H1 (cell line): ENCODE measurements at regions not wholly inside any gene's neighbourhood (a gene's known extent, or its start where the extent isn't known, plus 50 kb on each side); places are given as distances from the start of the nearest gene placed in this dataset.

ENCODE experiments used
- CTCF ChIA-PET: fragments of 300-600 bp; sonication (Branson Sonifier 250); formaldehyde crosslinking; loops from one replicate; lab custom pipeline; 2021; ENCODE audit not compliant: partially characterized antibody; lab: Charles Lee
- POLR2A ChIA-PET: fragments of 300-600 bp; sonication (Branson Sonifier 250); formaldehyde crosslinking; loops from one replicate; lab custom pipeline; 2021; ENCODE audit warnings: inconsistent platforms; ENCODE audit not compliant: partially characterized antibody; lab: Charles Lee
- DNase-seq, 2 experiments: peaks; one replicate each; pipeline versions ENCODE4 v3.0.0 to v3.0.0-alpha.2; 2010 to 2022; ENCODE audit warnings: low spot score in 2 of 2, low read depth in 1 of 2, mixed read lengths in 1 of 2
- FAIRE-seq: peaks from 2 replicates; lab custom pipeline; 2011; peaks lifted over from hg19 to GRCh38; lab: Jason Lieb, UNC
- H2AFZ ChIP-seq: 2 replicates; pipeline ENCODE4 v1.8.1; 2012; ENCODE audit warnings: low read length, inconsistent platforms
- H2AK5ac ChIP-seq: 2 replicates; pipeline ENCODE4 v1.6.1; 2013; ENCODE audit warnings: low read depth, low read length
- H2BK120ac ChIP-seq: replicated peaks from 2 replicates; pipeline ENCODE3; 2013; ENCODE audit warnings: low read depth, low read length, inconsistent platforms
- H2BK12ac ChIP-seq: 2 replicates; pipeline ENCODE4 v1.6.1; 2013; ENCODE audit warnings: low read depth, low read length
- H2BK15ac ChIP-seq: 2 replicates; pipeline ENCODE4 v1.6.1; 2013; ENCODE audit warnings: low read length
- H2BK20ac ChIP-seq: 2 replicates; pipeline ENCODE4 v1.6.1; 2013; ENCODE audit warnings: low read length
- H2BK5ac ChIP-seq: 2 replicates; pipeline ENCODE4 v1.6.1; 2013; ENCODE audit warnings: low read depth, low read length
- H3K14ac ChIP-seq: 2 replicates; pipeline ENCODE4 v1.6.1; 2013; ENCODE audit warnings: inconsistent platforms; ENCODE audit not compliant: insufficient read length
- H3K18ac ChIP-seq: 2 replicates; pipeline ENCODE4 v1.6.1; 2013; ENCODE audit warnings: low read length; ENCODE audit errors: extremely low read depth
- H3K23ac ChIP-seq: 2 replicates; pipeline ENCODE4 v1.6.1; 2013; ENCODE audit warnings: inconsistent platforms; ENCODE audit not compliant: insufficient read length
- H3K23me2 ChIP-seq: 2 replicates; pipeline ENCODE4 v1.6.1; 2013; ENCODE audit warnings: low read depth, low read length
- H3K27ac ChIP-seq: 2 replicates; pipeline ENCODE4 v1.6.1; 2011; ENCODE audit warnings: low read depth, low read length, inconsistent platforms
- H3K27me3 ChIP-seq, 4 experiments: replicated peaks in 1 of 4; 1 replicate in 1 of 4; 2 replicates in 3 of 4; pipeline versions ENCODE4 v1.6.1 to v1.8.1; 2011 to 2013; ENCODE audit warnings: low read length in 3 of 4, mild to moderate bottlenecking in 3 of 4, inconsistent platforms in 2 of 4, mixed read lengths in 2 of 4, moderate library complexity in 1 of 4; ENCODE audit not compliant: control insufficient read depth in 3 of 4, insufficient read depth in 3 of 4; ENCODE audit errors: extremely low read depth in 1 of 4
- H3K36me3 ChIP-seq, 4 experiments: 2 replicates each; pipeline versions ENCODE4 v1.6.1 to v1.8.1; 2011 to 2013; ENCODE audit warnings: mild to moderate bottlenecking in 4 of 4, low read length in 3 of 4, moderate library complexity in 2 of 4, control low read depth in 1 of 4, inconsistent platforms in 1 of 4; ENCODE audit not compliant: insufficient read depth in 4 of 4, control insufficient read depth in 2 of 4
- H3K4ac ChIP-seq: replicated peaks from 2 replicates; pipeline ENCODE3; 2013; ENCODE audit warnings: low read length, low read depth, mixed read lengths, inconsistent platforms; ENCODE audit not compliant: insufficient read length
- H3K4me1 ChIP-seq, 4 experiments: replicated peaks in 1 of 4; 1 replicate in 1 of 4; 2 replicates in 3 of 4; pipeline versions ENCODE4 v1.6.1 to v1.8.1; 2011 to 2013; ENCODE audit warnings: low read length in 3 of 4, inconsistent platforms in 2 of 4, mixed read lengths in 1 of 4; ENCODE audit not compliant: insufficient read depth in 4 of 4, control insufficient read depth in 3 of 4
- H3K4me2 ChIP-seq, 2 experiments: 2 replicates each; pipeline versions ENCODE4 v1.6.1 to v1.8.1; 2011 to 2013; ENCODE audit warnings: low read depth in 2 of 2, low read length in 2 of 2, control low read depth in 1 of 2, inconsistent platforms in 1 of 2, mild to moderate bottlenecking in 1 of 2; ENCODE audit not compliant: insufficient read depth in 1 of 2
- H3K4me3 ChIP-seq, 4 experiments: fragments of 200-600, 300-600 bp in 1 of 4; sonication (generic), shearing (Covaris generic), sonication (Bioruptor Twin) in 1 of 4; 2 replicates each; pipeline versions ENCODE4 v1.5.1 to v1.8.1; 2011 to 2016; ENCODE audit warnings: low read length in 4 of 4, low read depth in 3 of 4, control low read depth in 2 of 4, inconsistent platforms in 2 of 4, mild to moderate bottlenecking in 2 of 4, mixed read lengths in 1 of 4, moderate library complexity in 1 of 4; ENCODE audit not compliant: insufficient read depth in 2 of 4; ENCODE audit errors: extremely low read depth in 1 of 4
- H3K56ac ChIP-seq: replicated peaks from 2 replicates; pipeline ENCODE3; 2013; ENCODE audit warnings: low read depth, mild to moderate bottlenecking, mixed read lengths, low read length, inconsistent platforms; ENCODE audit not compliant: insufficient read length
- H3K79me1 ChIP-seq: 2 replicates; pipeline ENCODE4 v1.6.1; 2013; ENCODE audit warnings: low read depth, low read length, control low read depth
- H3K79me2 ChIP-seq, 2 experiments: 2 replicates each; pipeline versions ENCODE4 v1.6.1 to v1.8.1; 2012 to 2013; ENCODE audit warnings: low read length in 2 of 2, mild to moderate bottlenecking in 2 of 2, inconsistent platforms in 1 of 2; ENCODE audit not compliant: insufficient read depth in 2 of 2, control insufficient read depth in 1 of 2
- H3K9ac ChIP-seq, 4 experiments: replicated peaks in 1 of 4; 1 replicate in 1 of 4; 2 replicates in 3 of 4; pipeline versions ENCODE4 v1.6.1 to v1.8.1; 2011 to 2013; ENCODE audit warnings: low read depth in 3 of 4, low read length in 3 of 4, control low read depth in 2 of 4, mild to moderate bottlenecking in 2 of 4, moderate library complexity in 2 of 4, inconsistent platforms in 1 of 4; ENCODE audit errors: extremely low read depth in 1 of 4
- H3K9me3 ChIP-seq, 2 experiments: 2 replicates each; pipeline versions ENCODE4 v1.6.1 to v1.8.1; 2012 to 2013; ENCODE audit warnings: mild to moderate bottlenecking in 2 of 2, moderate library complexity in 2 of 2, control low read depth in 1 of 2, inconsistent platforms in 1 of 2, low read depth in 1 of 2, low read length in 1 of 2, mixed read lengths in 1 of 2; ENCODE audit not compliant: insufficient read depth in 2 of 2
- H4K20me1 ChIP-seq, 2 experiments: replicated peaks in 1 of 2; 2 replicates each; pipeline versions ENCODE3 to v1.8.1; 2011 to 2013; ENCODE audit warnings: inconsistent platforms in 2 of 2, low read length in 2 of 2, mild to moderate bottlenecking in 1 of 2; ENCODE audit not compliant: insufficient read depth in 2 of 2, control insufficient read depth in 1 of 2
- H4K5ac ChIP-seq: 2 replicates; pipeline ENCODE4 v1.6.1; 2013; ENCODE audit warnings: low read length, low read depth, mixed read lengths, inconsistent platforms; ENCODE audit not compliant: insufficient read length
- H4K8ac ChIP-seq: 2 replicates; pipeline ENCODE4 v1.8.0; 2013; ENCODE audit warnings: mild to moderate bottlenecking, moderate library complexity, low read length, inconsistent platforms; ENCODE audit not compliant: insufficient read depth; ENCODE audit errors: extremely low read depth
- H4K91ac ChIP-seq: replicated peaks from 2 replicates; pipeline ENCODE3; 2013; ENCODE audit warnings: low read length, mixed read lengths, inconsistent platforms; ENCODE audit not compliant: insufficient read length
- EGR1 ChIP-seq: IDR thresholded peaks from 2 replicates; pipeline ENCODE4 v1.6.1; 2011; ENCODE audit warnings: low read depth, low read length, borderline replicate concordance
- GABPA ChIP-seq: IDR thresholded peaks from 2 replicates; pipeline ENCODE4 v1.6.1; 2011; ENCODE audit warnings: mild to moderate bottlenecking, low read length, moderate library complexity, borderline replicate concordance; ENCODE audit not compliant: insufficient read depth
- HDAC6 ChIP-seq: IDR thresholded peaks from one replicate; pipeline ENCODE4 v1.7.1; 2012; ENCODE audit warnings: low read depth, mild to moderate bottlenecking, inconsistent platforms, low read length, moderate library complexity
- POLR2A ChIP-seq, 2 experiments: IDR thresholded peaks; 1 replicate in 1 of 2; 2 replicates in 1 of 2; pipeline ENCODE4 v1.6.1; 2011; ENCODE audit warnings: low read depth in 2 of 2, low read length in 2 of 2, mild to moderate bottlenecking in 2 of 2; ENCODE audit errors: control extremely low read depth in 1 of 2
- RNF2 ChIP-seq: fragments of 200-900, 300-1000 bp; sonication (generic); IDR thresholded peaks from 2 replicates; pipeline ENCODE4 v1.7.1; 2016; ENCODE audit warnings: borderline replicate concordance, low read depth, mild to moderate bottlenecking, antibody characterized with exemption, low read length; ENCODE audit not compliant: poor library complexity, severe bottlenecking; ENCODE audit errors: missing control alignments
- SIRT6 ChIP-seq: IDR thresholded peaks from one replicate; pipeline ENCODE4 v1.7.1; 2012; ENCODE audit warnings: low read length, inconsistent platforms
- SIX5 ChIP-seq: IDR thresholded peaks from 2 replicates; pipeline ENCODE4 v1.6.1; 2011; ENCODE audit warnings: mild to moderate bottlenecking, low read depth, low read length
- SRF ChIP-seq: IDR thresholded peaks from 2 replicates; pipeline ENCODE4 v1.6.1; 2011; ENCODE audit warnings: mild to moderate bottlenecking, low read depth, low read length, moderate library complexity
- TCF12 ChIP-seq: IDR thresholded peaks from 2 replicates; pipeline ENCODE4 v1.6.1; 2011; ENCODE audit warnings: low read depth, mild to moderate bottlenecking, low read length
- TEAD4 ChIP-seq: IDR thresholded peaks from 2 replicates; pipeline ENCODE4 v1.6.1; 2012; ENCODE audit warnings: low read depth, low read length, inconsistent platforms, mixed read lengths
- WGBS, 2 experiments: shearing (Covaris generic) in 1 of 2; methylation state at CpG; one replicate each; pipeline versions ENCODE4 v1.1.6 to v1.1.7; 2013 to 2015; ENCODE audit warnings: low lambda C conversion rate in 2 of 2, mixed read lengths in 2 of 2, inconsistent platforms in 1 of 2, low coverage in 1 of 2, missing lambda C conversion rate in 1 of 2; ENCODE audit not compliant: insufficient replicate concordance in 2 of 2, insufficient coverage in 1 of 2, insufficient read length in 1 of 2; ENCODE audit errors: extremely low coverage in 1 of 2, missing lambda C conversion rate in 1 of 2; 5-methylcytosine and 5-hydroxymethylcytosine counted together

- Histone ChIP-seq H3K23me2 (no peaks in the 10 kb centered on the region), H3K4me1 (peaks cover 0 to 2% (median 0%) of the 10 kb centered on the region in 4 experiments; a peak in 1 of 7 replicates), H3K4me2 (no peak overlapping the region), H3K79me2 (no peaks in the 10 kb centered on the region), H2BK15ac (no peak overlapping the region), H2AFZ (no peak overlapping the region), H2BK12ac (no peak overlapping the region), H4K5ac (no peak overlapping the region), H3K79me1 (no peaks in the 10 kb centered on the region), H3K36me3 (no peaks in the 10 kb centered on the region), H3K27me3 (no peaks in the 10 kb centered on the region), H3K18ac (no peak overlapping the region), H3K9me3 (no peaks in the 10 kb centered on the region), H3K4me3 (no peak overlapping the region), H3K4ac (no peak overlapping the region), H4K8ac (no peak overlapping the region), H3K56ac (no peak overlapping the region), H3K23ac (no peak overlapping the region), H3K27ac (no peak overlapping the region), H4K20me1 (no peaks in the 10 kb centered on the region), H2BK5ac (no peak overlapping the region), H3K9ac (no peak overlapping the region), H2BK120ac (no peak overlapping the region), H4K91ac (no peak overlapping the region), H3K14ac (no peak overlapping the region), H2BK20ac (no peak overlapping the region), H2AK5ac (no peak overlapping the region)
- FAIRE-seq (no peak), DNase-seq (no peak)
- no peak for TF ChIP-seq GABPA
- no peak for TF ChIP-seq TCF12
- no peak for TF ChIP-seq TEAD4
- TF ChIP-seq POLR2A (IDR thresholded peaks at IDR 0.05; ENCODE audit: control extremely low read depth in 1 of 2, low read depth in 2 of 2, low read length in 2 of 2) = no peak
- no peak for TF ChIP-seq RNF2
- TF ChIP-seq SIRT6 = no peak
- TF ChIP-seq EGR1 = no peak
- TF ChIP-seq HDAC6 = no peak
- TF ChIP-seq SRF = no peak
- no peak for TF ChIP-seq SIX5
- CTCF ChIA-PET = interaction anchor here (0.6 to 0.8 kb wide), 2 partner anchors 68 to 783 kb away, joined by 3 read pairs; no protein-coding TSS in a partner anchor
- POLR2A ChIA-PET = no interaction called here
- 97% methylated on average over 2 of the region's 2 CpGs; no CpG with 5 or more reads in 1 of the 2 experiments for WGBS, 2 experiments
Observed at GRCh38 chr5:104344809-104345208, 782.2 kb upstream of the NUDT12 start.
